ENCODE measurements at regions not wholly inside any gene's neighbourhood (a gene's known extent, or its start where the extent isn't known, plus 50 kb on each side); places are given as distances from the start of the nearest gene placed in this dataset.

DNA sequence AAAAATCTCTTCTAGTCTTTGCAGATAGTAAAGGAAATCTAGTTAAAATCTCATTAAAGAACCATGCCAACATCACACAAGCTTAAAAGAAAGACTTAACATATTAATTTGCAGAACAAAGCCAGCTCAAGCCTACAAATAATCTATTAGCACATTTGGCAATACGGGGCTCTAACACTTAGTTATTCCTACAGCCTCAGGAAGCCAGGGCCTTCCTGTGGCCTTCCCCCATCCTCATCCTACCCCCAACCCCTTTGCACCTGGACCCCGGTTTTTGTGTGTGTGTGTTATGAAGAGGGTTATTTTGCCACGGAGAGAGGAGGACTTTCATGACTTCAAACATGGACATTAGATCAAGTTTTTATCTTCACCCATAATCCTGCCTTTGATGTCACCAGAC is 64.6 kb downstream of the FOXB2 start:
- DNase-seq (ENCODE audit: low read depth, low spot score): no peak

DNA sequence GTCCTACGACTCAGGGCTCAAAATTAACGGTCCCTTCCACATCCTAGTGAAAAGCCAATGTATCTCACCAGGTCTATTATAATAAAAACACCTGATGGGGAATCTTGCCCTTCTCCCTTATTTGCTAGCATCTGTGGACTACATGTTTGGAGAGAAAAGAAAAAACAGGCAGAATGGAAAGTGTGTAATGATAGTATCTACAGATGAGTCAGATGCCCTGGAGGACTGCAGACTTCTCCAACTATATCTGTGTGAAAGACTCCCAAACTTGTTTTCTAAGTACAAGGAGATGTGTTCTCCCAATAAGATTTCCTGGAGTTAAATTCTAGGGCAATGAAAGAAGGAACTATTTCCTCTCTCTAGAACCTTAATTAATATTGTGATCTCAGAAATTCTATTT is 66.0 kb downstream of the FOXB2 start:
- no peak for DNase-seq (ENCODE audit: low read depth, low spot score)

GRCh38 chr9:77087506-77087905 is 68.1 kb downstream of the FOXB2 start:
- DNase-seq (ENCODE audit: low read depth, low spot score): no peak

GRCh38 chr9:77092536-77092935 is 73.1 kb downstream of the FOXB2 start:
- peak; percentile 31 for DNase-seq (ENCODE audit: low read depth, low spot score)

DNA sequence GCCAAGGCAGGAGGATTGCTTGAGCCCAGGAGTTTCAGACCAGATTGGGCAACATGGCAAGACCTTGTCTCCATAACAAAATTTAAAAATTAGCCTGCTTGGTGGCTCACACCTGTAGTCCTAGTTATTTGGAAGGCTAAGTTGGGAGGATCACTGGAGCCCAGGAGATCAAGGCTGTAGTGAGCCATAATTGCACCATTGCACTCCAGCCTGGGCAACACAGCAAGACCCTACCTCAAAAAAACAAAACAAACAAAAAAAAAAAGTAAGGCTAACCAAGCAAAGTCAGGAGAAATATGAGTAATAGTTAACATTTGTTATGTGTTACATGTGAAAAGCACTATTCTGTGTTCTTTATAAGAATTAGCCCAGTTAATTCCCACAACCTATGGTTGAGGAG is 74.7 kb downstream of the FOXB2 start:
- no peak for DNase-seq (ENCODE audit: low read depth, low spot score)

GRCh38 chr9:77097335-77097734 is 77.9 kb downstream of the FOXB2 start:
- DNase-seq (ENCODE audit: low read depth, low spot score): no peak

DNA sequence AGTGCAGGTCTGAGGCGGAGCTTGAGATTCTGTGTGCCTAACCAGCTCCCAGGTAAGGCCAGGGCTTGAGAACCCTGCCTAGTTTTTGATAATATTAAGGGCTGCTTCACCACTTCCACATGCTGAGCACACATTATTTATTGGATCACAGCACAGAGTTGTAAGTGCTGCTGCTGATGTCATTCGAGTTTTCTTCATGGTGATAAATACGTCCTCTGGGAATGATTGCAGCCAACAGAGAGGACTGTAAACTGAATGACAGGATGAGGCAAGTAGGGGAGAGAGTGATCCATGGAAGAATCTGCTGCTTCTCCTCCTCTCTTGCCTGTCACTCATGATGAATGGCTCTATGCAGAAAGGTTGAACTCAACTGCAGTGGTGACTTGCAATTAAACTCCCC is 77.9 kb upstream of the VPS13A start:
- DNase-seq (ENCODE audit: low read depth, low spot score): no peak

DNA sequence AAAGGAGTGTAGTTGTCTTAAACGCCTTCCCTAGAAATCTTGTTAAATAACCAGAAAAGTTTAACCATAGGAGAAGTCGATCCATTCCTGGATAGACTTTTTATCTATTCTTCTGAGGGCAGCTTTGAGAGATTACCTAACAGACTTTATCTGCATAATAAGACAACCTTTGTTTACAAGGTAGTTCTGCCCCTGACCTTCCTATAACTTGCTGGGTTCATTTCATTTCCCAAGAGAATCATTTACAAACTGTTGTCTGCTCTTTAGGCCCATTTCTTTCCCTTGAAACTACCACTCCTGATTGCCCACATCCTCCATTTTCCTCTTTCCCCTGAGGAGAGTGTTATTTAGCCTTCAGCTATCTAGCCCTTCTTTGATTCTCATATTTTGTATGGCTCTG is 65.9 kb upstream of the VPS13A start:
- no peak for DNase-seq (ENCODE audit: low read depth, low spot score)

GRCh38 chr9:77125665-77126064 is 51.7 kb upstream of the VPS13A start:
- no peak for DNase-seq (ENCODE audit: low read depth, low spot score)

GRCh38 chr9:77127071-77127470 is 50.3 kb upstream of the VPS13A start:
- no peak for DNase-seq (ENCODE audit: low read depth, low spot score)
